ENCODE measurements at regions not wholly inside any gene's neighbourhood (a gene's known extent, or its start where the extent isn't known, plus 50 kb on each side); places are given as distances from the start of the nearest gene placed in this dataset.

- Histone ChIP-seq H3K4me3 (no peak overlapping the region), H3K9me3 (no peaks in the 10 kb centered on the region), H3K4me1 (ENCODE audit: low read depth) (no peaks in the 10 kb centered on the region), H3K36me3 (ENCODE audit: low read depth) (no peaks in the 10 kb centered on the region)
- intact Hi-C loops (cut with DNase I, micrococcal nuclease) = no loop called here
- no peak for TF ChIP-seq CTCF (IDR thresholded peaks at IDR 0.05)
- DNase-seq (no peak), ATAC-seq (no peak)
These were observed 259.1 kb upstream of the ADAMTS5 start for GRCh38 chr21:27225940-27226339.

- no peak for TF ChIP-seq CTCF (IDR thresholded peaks at IDR 0.05)
- H3K4me1 ChIP-seq (ENCODE audit: low read depth) = no peaks in the 10 kb centered on the region
- intact Hi-C loops (cut with DNase I, micrococcal nuclease) = no loop called here
- DNase-seq (no peak), ATAC-seq (no peak)
- H3K4me3 ChIP-seq = no peak overlapping the region
- no peaks in the 10 kb centered on the region for H3K36me3 ChIP-seq (ENCODE audit: low read depth)
- no peaks in the 10 kb centered on the region for H3K9me3 ChIP-seq
These were observed 258.3 kb upstream of the ADAMTS5 start for GRCh38 chr21:27225151-27225550.

- Histone ChIP-seq H3K36me3 (ENCODE audit: low read depth) (no peaks in the 10 kb centered on the region), H3K9me3 (no peaks in the 10 kb centered on the region), H3K4me3 (no peak overlapping the region), H3K4me1 (ENCODE audit: low read depth) (no peaks in the 10 kb centered on the region)
- no peak for TF ChIP-seq CTCF (IDR thresholded peaks at IDR 0.05)
- no peak for ATAC-seq
- no peak for DNase-seq
- intact Hi-C loops (cut with DNase I, micrococcal nuclease) = no loop called here
These were observed 257.3 kb upstream of the ADAMTS5 start for GRCh38 chr21:27224169-27224568.

- ATAC-seq (no peak), DNase-seq (no peak)
- TF ChIP-seq CTCF (IDR thresholded peaks at IDR 0.05) = no peak
- no peaks in the 10 kb centered on the region for H3K4me1 ChIP-seq (ENCODE audit: low read depth)
- H3K4me3 ChIP-seq = no peak overlapping the region
- no peaks in the 10 kb centered on the region for H3K36me3 ChIP-seq (ENCODE audit: low read depth)
- intact Hi-C loops (cut with DNase I, micrococcal nuclease) = no loop called here
- no peaks in the 10 kb centered on the region for H3K9me3 ChIP-seq
These were observed 254.2 kb upstream of the ADAMTS5 start for GRCh38 chr21:27221077-27221476.

- Histone ChIP-seq H3K4me3 (no peak overlapping the region), H3K9me3 (no peaks in the 10 kb centered on the region), H3K4me1 (ENCODE audit: low read depth) (no peaks in the 10 kb centered on the region), H3K36me3 (ENCODE audit: low read depth) (no peaks in the 10 kb centered on the region)
- DNase-seq (no peak), ATAC-seq (no peak)
- no peak for TF ChIP-seq CTCF (IDR thresholded peaks at IDR 0.05)
- intact Hi-C loops (cut with DNase I, micrococcal nuclease) = no loop called here
These were observed 253.5 kb upstream of the ADAMTS5 start for GRCh38 chr21:27220416-27220815.

- Histone ChIP-seq H3K36me3 (ENCODE audit: low read depth) (no peaks in the 10 kb centered on the region), H3K9me3 (no peaks in the 10 kb centered on the region), H3K4me3 (no peak overlapping the region), H3K4me1 (ENCODE audit: low read depth) (no peaks in the 10 kb centered on the region)
- no peak for DNase-seq
- ATAC-seq = no peak
- TF ChIP-seq CTCF (IDR thresholded peaks at IDR 0.05) = no peak
- intact Hi-C loops (cut with DNase I, micrococcal nuclease) = no loop called here
These were observed 252.2 kb upstream of the ADAMTS5 start for GRCh38 chr21:27219068-27219467.
